D721Med (cell line): ENCODE measurements at regions not wholly inside any gene's neighbourhood (a gene's known extent, or its start where the extent isn't known, plus 50 kb on each side); places are given as distances from the start of the nearest gene placed in this dataset.

Experiments
- DNase-seq: peaks from one replicate; pipeline ENCODE4 v3.0.0; 2011; ENCODE audit warnings: low spot score; ENCODE audit not compliant: insufficient read length
- FAIRE-seq: peaks from 2 replicates; lab custom pipeline; 2011; peaks lifted over from hg19 to GRCh38; lab: Jason Lieb, UNC
- TF ChIP-seq, protein P1 (sequence below): IDR thresholded peaks from 2 replicates; pipeline ENCODE4 v1.5.1; 2012; ENCODE audit warnings: mild to moderate bottlenecking, control low read depth; ENCODE audit not compliant: insufficient read depth; ENCODE audit errors: missing control alignments

DNA sequence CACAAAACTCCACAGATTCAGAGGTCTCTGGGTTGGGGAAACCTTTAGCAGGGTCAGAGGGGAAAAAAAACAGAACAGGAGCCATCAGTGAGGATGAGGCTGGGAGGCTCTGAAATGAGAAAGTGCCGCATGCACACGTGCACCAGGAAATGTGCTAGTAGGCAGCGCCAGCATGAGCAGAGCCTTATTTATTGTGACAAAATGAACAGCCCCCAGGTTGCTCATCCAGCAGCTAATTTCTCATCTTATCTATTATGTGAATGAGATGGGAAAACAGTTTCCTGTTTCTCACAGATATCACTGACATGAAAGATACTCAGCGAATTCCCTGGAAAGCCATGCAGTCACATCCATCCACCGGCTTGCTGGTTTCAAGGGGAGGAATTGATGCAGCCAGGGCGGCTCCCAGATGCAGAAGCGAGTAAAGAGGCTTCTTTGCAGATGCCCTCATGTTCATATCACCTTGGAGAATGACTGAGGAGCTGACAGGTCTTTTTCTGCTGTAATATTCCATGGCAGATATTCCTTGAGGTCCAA lies 176.1 kb downstream of the MBOAT1 start:
- DNase-seq, result no peak
- TF ChIP-seq, protein P1, sequence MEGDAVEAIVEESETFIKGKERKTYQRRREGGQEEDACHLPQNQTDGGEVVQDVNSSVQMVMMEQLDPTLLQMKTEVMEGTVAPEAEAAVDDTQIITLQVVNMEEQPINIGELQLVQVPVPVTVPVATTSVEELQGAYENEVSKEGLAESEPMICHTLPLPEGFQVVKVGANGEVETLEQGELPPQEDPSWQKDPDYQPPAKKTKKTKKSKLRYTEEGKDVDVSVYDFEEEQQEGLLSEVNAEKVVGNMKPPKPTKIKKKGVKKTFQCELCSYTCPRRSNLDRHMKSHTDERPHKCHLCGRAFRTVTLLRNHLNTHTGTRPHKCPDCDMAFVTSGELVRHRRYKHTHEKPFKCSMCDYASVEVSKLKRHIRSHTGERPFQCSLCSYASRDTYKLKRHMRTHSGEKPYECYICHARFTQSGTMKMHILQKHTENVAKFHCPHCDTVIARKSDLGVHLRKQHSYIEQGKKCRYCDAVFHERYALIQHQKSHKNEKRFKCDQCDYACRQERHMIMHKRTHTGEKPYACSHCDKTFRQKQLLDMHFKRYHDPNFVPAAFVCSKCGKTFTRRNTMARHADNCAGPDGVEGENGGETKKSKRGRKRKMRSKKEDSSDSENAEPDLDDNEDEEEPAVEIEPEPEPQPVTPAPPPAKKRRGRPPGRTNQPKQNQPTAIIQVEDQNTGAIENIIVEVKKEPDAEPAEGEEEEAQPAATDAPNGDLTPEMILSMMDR, result no peak
- FAIRE-seq, result no peak

DNA sequence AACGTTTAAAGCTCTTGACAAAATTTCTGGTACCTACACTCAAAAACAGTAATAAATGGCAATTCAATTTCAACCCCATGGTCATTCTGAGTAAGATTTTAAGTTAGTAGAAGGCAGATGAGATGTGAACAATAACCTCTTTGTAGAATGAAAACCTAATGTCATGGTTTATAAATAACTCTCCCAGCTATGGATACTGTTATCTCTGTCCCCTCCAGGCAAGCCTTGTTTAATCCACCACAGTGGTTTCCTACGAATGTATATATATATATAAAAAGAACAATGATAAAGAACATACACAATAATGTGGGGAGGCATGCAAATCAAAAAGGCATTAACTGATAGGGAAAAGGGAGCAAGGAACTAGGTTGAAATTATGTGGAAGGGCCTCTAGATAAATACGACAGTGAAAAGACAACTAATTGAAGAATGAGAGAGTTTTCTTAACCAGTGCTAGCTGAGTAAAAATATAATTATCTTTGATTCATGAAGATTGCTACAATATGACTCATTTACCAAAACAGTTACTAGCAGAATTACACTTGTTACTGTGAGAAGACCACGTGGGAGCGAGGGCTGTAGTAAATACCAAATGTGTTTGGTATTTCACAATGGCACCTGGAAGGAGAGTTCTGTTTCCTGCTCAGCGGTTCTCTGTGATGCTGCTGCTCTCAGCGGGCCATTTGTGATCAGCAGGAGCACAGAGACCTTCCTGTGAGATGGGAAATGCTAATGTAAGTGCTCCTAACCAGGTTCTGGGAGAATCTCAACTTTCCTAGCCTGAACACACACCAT lies 173.7 kb downstream of the MBOAT1 start:
- DNase-seq (no peak), FAIRE-seq (no peak)
- TF ChIP-seq, protein P1, result no peak

GRCh38 chr6:20044883-20045282 lies 167.4 kb downstream of the MBOAT1 start:
- TF ChIP-seq, protein P1, result no peak
- no peak for DNase-seq
- no peak for FAIRE-seq
